GM18870 (cell line): ENCODE measurements at regions not wholly inside any gene's neighbourhood (a gene's known extent, or its start where the extent isn't known, plus 50 kb on each side); places are given as distances from the start of the nearest gene placed in this dataset.
"Not testable (repeated sequence)": the region's sequence is repeated elsewhere in the genome, so short reads cannot be mapped to it uniquely, and the experiment has no call there.

Experiments used
- ATAC-seq: cut with Tn5 transposase; IDR thresholded peaks from one replicate; pipeline ENCODE4 v1.9.1; 2021; ENCODE audit warnings: moderate library complexity; ENCODE audit not compliant: unreplicated experiment

GRCh38 chrX:104513162-104513561 is 52.8 kb upstream of the IL1RAPL2 start:
- ATAC-seq, result no peak

- no peak for ATAC-seq
Measured at GRCh38 chrX:104510801-104511200, 55.2 kb upstream of the IL1RAPL2 start.

GRCh38 chrX:104502460-104502859 is 63.5 kb upstream of the IL1RAPL2 start:
- ATAC-seq, result no peak

GRCh38 chrX:104488811-104489210 is 77.2 kb upstream of the IL1RAPL2 start:
- ATAC-seq, result no peak

- ATAC-seq, result no peak
Measured at GRCh38 chrX:104486691-104487090, 79.3 kb upstream of the IL1RAPL2 start.

- no peak for ATAC-seq
Measured at GRCh38 chrX:104482757-104483156, 83.2 kb upstream of the IL1RAPL2 start.

- no peak for ATAC-seq
Measured at GRCh38 chrX:104469771-104470170, 96.2 kb upstream of the IL1RAPL2 start.

GRCh38 chrX:104459796-104460195 is 106.2 kb upstream of the IL1RAPL2 start:
- no peak for ATAC-seq

GRCh38 chrX:104457130-104457529 is 108.9 kb upstream of the IL1RAPL2 start:
- ATAC-seq, result not testable (repeated sequence)

- ATAC-seq, result no peak
Measured at GRCh38 chrX:104450316-104450715, 115.7 kb upstream of the IL1RAPL2 start.

GRCh38 chrX:104445591-104445990 is 120.4 kb upstream of the IL1RAPL2 start:
- ATAC-seq, result no peak

- no peak for ATAC-seq
Measured at GRCh38 chrX:104435249-104435648, 130.8 kb upstream of the IL1RAPL2 start.

GRCh38 chrX:104432321-104432720 is 133.7 kb upstream of the IL1RAPL2 start:
- ATAC-seq, result no peak

GRCh38 chrX:104430742-104431119 is 135.3 kb upstream of the IL1RAPL2 start:
- ATAC-seq, result no peak

GRCh38 chrX:104430072-104430741 is 135.8 kb upstream of the IL1RAPL2 start:
- no peak for ATAC-seq

- no peak for ATAC-seq
Measured at GRCh38 chrX:104428231-104428630, 137.8 kb upstream of the IL1RAPL2 start.

GRCh38 chrX:104427693-104428092 is 138.3 kb upstream of the IL1RAPL2 start:
- ATAC-seq, result no peak

GRCh38 chrX:104427073-104427472 is 138.9 kb upstream of the IL1RAPL2 start:
- ATAC-seq, result no peak

GRCh38 chrX:104420907-104421306 is 145.1 kb upstream of the IL1RAPL2 start:
- no peak for ATAC-seq

- no peak for ATAC-seq
Measured at GRCh38 chrX:104419926-104420325, 146.1 kb upstream of the IL1RAPL2 start.

GRCh38 chrX:104419211-104419610 is 146.8 kb upstream of the IL1RAPL2 start:
- ATAC-seq, result no peak

GRCh38 chrX:104411800-104412199 is 154.2 kb upstream of the IL1RAPL2 start:
- no peak for ATAC-seq

- no peak for ATAC-seq
Measured at GRCh38 chrX:104400387-104400786, 145.7 kb upstream of the ESX1 start.
